ENCODE measurements at regions not wholly inside any gene's neighbourhood (a gene's known extent, or its start where the extent isn't known, plus 50 kb on each side); places are given as distances from the start of the nearest gene placed in this dataset.

DNA sequence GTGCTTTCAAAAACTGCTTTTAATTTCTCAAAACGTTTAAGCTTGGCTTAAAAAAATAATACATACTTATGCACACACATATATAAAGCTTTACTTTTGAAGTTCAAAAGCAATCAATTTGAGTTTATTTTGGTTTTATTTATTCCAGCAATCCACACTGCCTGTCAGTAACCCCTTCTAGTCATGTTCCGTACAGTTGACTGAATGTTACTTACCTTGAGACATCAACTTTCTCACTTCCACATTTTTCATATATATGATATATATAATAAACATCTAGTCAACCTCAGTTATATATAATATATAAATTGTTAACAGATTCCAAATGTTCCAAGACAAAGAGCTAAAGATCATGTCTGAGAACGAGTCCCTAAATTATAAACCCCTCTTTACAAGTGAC is 1137.3 kb upstream of the ZEB2 start:
- DNase-seq, result no peak

DNA sequence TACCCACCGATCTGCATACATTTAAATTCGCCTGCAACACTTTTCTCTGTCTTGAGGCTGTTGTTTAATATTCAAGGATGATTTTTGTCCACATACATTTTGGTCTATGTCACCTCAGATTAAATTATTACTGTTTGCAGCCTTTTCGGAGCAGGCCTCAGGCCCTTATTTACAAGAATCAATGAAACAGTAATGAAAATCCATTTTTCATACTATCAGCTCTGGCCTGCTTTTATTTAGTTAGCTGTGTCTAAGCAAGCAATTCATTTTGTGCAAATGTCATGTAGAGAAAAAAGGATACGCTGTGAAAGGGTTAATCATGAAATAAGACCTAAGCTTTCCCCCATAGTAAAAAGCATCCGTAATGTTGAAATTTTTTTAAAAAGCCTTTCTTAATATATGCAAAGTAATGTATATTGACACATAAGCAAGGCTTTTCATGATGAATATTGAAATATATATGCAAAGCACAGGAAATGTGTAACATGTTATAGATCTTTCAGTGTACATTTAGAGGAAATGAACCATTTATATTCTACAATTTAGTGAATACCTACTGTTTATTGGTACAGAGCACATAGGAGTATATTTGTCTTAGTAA is 1135.3 kb upstream of the ZEB2 start:
- no peak for DNase-seq

DNA sequence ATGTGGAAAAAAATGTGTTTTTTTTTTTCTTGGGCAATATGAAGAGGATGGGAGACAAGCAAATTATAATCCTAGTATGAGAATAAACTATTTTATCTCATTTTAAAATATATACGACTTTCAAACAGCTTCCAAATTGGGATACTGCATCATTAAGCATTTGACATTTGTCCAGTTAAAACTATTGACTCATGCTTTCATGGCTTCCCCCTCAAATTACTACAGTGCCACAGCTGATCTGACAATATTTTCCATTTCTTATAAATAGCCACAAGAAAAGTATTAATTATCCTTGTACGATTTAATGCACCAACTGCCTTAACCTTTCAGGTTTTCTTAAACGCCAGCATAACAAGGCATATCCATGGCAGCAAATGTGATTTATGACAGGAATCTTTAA is 1134.8 kb upstream of the ZEB2 start:
- DNase-seq, result peak; percentile 3

DNA sequence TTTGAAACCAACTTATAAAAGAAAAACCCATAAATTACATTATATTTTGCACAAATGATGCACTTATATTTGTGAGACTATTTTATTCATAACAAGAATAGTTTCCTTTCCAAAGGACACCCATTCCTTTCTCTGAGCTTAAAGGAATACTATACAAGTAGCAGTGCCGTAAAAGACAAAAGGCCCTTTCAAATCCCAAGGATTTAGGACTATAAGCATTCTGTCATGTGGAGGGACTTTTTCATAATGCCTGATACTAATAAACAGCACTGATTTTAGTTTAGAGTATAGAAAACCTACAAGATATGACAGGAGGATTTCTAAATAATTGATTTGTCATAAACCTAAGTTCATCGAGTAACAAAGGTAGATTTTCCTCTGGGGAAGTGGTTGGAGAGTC is 1134.2 kb upstream of the ZEB2 start:
- no peak for DNase-seq

DNA sequence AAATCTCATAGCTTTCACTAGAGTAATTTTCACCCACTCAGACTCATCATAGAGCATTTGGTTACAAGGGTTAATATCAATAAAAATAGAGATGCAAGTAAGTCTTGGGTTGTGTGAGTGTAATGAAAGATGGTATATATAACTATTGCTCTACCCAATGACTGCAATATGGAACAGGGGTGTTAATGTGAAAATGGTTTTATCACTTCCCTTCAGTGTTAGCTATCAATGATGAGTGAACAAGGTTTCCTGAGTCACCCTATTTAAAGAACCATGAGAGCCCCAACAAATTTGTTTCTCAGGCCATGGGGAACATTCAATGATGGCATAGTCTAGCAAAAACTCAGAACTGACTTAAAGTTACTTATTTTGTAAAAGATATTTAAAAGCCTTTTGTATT is 1133.6 kb upstream of the ZEB2 start:
- DNase-seq, result no peak

DNA sequence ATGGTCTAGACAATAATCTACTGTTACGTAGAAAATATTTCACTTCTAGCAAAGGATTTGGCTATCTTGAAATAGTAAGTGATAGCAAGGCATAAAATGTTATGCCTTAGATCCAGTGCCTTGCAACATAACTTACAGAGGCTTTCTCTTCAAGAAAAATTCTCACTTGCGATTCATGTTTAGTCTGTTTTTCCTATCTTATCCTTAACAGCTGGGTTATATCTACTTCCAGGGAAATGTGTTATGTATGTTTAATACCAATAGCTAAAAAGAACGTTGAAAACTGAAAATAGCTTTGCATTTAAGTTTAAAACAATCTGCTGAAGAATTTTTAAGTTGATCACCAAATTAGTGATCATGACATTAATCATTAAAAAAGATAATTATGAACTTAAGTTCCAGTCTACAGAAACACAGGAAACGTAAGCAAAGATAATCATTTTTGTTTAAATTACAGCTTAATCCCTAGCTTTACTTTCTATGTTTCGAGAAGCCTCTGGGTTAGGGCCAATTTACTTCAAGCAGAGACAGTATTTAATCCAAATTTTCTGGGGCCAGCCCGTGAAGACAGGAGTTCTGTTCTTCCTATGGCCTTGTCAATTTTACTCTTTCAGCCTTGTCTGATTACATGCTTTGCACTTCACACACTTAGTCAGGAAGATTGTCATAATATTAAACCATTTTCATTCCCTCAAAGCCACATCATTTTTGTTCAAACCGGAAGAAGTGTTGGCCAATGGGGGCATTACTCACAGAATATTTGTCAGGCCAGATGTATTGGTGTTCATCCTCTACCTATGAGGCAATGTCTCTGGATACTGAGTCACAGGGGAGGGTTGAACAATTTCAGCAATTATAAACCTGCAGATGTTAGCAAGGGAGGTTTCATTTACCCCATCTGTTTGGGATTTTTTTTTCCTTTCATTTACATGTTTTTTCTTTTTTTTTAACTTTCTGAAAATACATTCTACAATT is 1132.9 kb upstream of the ZEB2 start:
- DNase-seq, result peak; percentile 74

DNA sequence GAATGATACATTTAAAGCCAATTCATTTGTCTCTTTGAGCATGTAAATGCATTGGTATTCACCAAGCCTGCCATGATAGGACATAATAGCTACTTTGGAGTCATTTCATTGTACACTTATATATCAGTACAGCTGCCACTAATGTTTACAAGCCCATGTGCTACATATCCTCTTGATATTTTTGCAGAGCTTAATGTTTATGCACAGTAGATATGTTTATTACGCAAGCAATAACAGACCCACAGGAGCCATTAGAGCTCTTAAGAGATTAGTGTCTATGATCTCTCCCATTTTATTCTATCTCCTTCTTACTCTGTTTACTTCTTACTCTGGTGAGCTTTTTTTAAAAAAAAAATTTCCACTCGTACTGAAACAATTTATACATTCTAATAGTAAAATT is 1132.1 kb upstream of the ZEB2 start:
- DNase-seq, result no peak

DNA sequence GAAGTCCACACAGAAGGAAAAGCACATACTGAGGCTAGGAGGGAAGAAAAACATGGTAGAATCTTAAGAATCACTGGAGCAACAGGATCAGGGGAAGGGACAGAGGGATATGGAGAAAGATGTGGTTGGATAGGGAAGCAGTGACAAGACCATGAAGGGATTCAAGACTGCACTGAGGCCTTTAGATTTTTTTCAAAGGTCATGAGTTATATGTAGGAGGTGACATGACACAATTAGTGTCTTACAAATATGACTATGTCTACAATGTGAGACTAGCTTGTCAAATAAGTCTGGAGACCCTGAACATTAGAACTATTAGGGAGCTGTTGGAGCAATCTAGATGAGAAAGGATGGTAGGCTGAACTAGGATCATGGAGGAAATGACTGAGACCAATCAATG is 1130.3 kb upstream of the ZEB2 start:
- no peak for DNase-seq

DNA sequence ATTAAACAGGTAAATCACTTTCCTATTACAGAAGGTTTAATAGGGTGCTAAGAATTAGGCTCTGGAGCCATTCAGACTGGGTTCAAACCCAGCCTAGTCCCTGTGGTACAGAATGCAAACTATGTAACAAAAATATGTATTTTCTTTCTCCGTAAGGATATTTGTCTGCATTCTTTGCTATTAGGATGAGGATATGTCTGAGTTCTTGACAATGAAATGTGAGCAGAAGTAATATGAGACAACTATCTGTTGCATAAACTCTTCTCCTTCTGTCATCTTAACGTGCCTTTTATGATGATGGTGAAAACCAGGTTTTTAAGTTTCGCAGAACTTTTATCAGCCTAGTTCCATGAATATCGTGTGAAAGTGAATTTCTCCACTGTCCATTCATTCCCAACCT is 1129.1 kb upstream of the ZEB2 start:
- DNase-seq, result peak; percentile 26

DNA sequence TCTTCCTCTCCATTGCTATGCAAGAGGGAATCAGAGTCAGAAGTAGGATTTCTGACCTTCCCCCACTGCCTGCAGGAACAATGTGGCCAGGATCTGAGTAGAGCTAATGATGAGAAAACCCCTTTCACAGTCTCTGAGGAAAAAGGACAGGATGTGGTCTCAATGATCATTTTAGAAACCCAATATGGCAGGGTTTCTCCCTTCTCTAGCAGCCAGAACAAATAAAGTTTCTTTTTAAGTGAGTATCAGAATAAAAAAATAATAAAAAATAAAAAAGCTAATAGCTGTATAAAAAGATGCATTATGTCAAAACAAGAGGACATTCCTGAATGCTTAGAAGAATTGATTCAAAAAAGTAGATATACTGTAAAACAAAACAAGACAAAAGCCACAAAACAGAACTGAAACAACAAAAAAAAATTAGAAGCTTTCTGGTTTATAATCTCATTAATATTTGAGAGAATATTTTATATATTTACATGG is 1124.9 kb upstream of the ZEB2 start:
- DNase-seq, result peak; percentile 13

DNA sequence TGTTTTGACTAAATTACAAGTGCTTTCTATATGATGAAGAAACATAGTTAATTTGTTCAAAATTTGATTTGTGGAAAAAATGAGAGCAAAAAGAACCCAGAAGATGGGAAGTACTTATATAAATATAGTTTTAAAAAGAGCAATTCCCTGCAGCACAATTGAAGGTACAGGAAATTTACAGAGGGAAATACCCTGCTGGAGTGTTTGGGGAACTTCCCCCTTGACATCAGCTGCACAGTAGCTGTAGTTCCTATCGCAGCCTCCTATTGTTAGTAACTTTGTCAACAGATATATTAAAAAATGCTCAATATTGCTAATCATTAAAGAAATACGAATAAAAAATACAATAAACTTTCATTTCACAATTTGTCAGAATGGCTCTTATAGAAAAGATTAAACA is 1118.8 kb upstream of the ZEB2 start:
- no peak for DNase-seq

DNA sequence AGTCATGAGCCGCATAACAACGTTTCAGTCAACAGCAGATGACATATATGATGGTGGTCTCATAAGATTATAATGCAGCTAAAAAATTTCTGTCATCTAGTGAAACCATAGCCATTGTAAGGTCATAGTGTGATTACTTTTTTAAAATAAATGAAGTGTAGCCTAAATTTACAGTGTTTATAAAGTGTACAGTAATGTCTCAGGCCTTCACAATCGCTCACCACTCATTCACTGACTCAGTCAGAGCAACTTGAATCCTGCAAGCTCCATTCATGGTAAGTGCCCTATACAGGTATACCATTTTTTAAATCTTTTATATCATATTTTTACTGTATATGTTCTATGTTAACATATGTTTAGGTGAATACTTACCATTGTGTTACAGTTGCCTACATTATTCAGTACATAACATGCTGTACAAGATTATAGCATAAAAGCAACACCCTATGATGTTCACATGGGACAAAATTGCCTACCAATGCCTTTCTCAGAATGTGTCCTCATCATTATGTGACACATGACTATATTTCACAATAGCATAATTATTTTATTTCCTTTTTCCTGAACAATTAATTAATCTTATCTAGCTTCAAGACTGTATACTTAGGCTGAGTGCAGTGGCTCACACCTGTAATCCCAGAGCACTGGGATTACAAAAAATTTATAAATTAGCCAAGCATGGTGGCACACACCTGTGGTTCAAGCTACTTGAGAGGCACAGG is 1115.9 kb upstream of the ZEB2 start:
- peak; percentile 5 for DNase-seq

DNA sequence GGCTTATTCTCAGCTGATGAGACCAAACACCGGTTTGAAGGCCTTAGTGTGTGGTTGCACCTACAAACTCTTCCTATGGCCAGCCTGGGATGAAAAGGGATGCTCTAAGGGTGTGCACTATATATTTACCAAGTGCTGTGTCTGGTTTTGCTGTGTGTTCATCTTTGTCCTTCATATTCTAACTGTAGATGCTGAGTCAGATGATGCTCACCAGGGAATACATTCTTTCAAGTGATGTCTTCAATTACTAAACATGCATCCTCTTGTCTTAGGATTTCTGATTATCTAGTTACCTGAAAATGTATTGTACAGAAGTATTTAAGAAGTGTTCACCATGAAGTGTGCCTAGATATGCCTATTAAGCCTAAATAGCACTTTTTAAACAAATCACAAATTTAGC is 1111.6 kb upstream of the ZEB2 start:
- DNase-seq, result peak; percentile 40

DNA sequence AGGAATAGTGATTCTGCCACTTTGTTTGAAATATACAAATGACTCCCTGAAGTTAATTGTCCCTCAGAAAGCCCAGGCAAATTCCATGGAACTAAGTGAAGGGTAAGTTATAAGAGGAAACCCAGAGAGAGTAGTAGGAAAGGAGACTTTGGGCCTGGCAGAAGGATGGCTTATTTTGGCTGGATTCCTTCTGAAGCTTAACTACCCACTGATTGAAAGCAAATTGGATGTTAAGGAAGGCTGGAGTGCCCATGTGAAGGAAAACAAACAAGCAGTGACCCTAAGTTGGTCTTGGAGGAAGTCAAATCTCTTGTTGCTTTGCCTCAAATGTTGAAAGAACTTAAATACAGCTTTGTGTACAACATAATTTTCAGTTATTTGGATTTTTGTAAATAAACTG is 1106.4 kb upstream of the ZEB2 start:
- DNase-seq, result no peak

DNA sequence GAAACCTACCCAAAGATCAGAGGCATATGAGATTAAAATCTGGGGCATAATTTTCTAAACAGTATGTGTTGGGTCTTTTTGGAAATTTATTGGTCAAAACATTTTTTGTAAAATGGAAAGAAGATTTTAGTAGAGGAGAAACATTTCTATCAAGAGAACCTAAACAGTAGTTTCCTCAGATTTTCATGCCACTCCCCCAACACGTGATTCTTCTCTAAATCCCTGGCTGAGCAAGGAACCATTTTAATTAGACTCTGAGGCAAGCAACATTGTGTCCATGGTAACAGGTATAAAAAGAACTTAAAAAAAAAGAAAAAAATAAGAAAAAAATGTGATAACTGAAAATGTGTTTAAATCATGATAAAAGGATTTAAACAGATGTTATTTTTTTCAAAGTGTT is 1105.2 kb upstream of the ZEB2 start:
- DNase-seq, result no peak

DNA sequence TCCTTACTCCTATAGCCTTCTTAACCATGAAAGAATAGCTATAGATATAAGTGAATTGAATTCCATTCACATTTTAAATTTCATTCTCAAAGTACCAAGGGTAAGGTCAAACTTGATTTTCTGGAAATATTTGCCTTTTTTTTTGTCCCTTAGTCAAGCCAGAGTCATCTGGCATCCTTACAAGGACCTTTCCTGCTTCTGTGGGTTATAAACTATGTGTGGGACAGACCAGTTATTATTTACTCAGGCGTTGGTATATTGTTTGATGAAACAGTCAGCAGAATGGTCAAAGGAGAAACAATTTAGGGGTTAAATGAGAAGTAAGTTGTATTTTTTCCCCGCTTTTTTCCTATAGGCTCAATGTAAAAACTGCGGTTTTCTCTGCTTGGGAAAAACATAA is 1103.2 kb upstream of the ZEB2 start:
- peak; percentile 91 for DNase-seq

DNA sequence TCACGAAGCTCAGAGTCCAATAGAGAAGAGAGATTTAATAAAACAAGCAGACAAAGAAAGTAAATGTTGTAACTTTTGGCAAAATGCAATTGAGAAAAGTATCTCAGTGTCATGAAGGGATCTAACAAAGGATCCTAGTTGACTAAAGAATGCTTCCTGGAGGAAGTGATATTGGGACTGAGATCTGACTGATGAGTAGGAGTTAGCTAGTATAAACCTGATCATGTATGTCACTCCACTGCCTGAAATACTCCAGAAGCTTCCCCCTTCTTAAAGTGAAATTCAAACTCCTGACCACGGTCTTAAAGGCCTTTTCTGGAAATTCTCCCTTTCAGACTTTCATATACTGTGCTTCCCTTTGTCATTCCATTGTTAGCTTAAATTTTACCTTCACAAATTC is 1102.4 kb upstream of the ZEB2 start:
- no peak for DNase-seq

DNA sequence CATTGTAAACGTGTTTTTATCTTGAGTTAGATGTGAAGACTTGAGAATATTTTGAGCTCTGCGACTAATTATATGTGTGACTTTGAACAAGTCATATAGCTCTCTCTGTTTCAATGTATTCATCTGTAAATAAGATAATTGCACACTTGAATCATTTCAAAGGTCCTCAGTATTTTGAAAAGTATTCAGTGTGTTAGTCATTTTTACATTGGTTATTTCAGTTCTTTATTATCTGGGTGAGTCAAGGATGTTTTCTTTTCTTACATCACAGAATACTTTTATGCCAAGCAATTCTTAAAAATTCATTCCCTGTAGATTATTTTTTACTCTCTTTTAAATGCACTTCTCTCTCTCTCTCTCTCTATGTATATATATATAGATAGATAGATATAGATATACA is 1098.0 kb upstream of the ZEB2 start:
- DNase-seq, result peak; percentile 82

DNA sequence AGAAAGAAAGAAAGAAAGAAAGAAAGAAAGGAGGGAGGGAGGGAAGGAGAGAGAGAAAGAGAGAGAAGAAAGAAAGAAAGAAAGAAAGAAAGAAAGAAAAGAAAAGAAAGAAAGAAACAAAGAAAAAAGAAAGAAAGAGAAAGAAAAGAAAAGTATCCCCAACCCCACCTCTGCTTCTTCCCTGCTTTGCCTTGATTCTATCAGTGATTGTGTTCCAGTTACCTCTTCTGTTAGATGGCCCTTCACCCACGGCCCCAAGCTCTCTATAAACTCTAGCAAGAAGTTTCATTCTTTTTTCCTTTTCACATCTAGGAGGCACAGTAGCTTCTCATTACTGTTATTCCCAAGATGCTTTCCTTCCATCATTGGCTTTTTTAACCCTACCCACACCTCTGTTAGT is 1097.5 kb upstream of the ZEB2 start:
- no peak for DNase-seq

DNA sequence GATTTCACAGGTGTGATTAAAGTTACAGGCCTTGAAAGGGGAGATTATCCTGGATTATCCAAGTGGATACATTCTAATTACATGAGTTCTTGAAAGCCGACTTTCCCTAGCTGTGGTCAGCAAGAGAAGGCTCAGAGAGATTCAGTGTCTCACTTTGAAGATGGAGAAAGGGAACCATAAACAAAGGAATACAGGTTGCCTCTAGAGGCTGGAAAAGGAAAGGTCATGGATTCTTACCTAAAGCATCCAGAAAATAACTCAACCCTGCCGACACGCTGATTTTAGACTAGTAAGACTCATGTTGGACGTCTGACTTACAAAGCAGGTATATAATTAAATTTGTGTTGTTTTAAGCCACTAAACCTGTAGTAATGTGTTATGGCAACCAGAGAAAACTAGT is 1095.7 kb upstream of the ZEB2 start:
- no peak for DNase-seq

DNA sequence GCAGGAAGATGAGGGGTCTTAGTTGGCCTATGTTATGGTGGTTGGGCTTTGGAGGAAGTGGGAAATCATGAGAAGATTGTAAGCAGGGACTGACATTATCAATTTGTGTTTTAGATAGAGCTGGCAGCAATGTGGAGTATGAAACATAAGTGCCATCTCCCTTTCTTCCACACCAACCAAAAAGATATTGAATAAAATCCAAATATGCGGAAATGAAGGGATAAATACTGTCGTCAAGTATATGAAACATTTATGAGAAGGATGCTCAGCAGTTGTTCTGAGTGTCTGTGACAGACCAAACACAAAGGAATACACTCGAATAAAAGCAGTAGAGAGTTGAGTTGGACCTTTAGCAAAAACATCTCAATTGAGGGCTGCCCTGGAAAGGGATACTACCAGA is 1090.0 kb upstream of the ZEB2 start:
- DNase-seq, result no peak

DNA sequence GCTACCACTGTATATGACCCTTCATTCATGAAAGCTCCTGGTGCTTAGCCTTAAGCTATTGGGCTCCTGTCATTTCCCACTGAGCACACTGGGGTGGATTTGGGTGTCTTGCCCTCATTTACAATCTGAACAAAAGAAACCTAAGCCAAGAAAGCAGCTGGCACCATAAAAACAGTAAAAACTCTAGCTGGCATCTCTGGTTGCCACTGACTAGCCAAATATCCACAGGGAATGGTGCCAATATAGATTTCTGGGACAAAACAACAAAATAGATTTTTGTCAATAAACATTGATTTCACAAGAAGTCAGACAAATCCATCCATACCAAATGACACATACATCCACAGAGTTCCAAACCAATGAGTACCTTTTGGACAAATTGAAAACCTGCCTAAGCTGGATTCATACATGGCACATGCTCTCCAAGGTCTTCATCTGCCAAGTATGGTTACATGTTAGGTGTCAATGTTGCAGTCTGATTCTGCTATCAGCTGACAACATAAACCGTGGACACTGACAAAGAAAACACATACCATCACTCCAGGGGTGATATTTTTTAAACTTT is 1081.5 kb upstream of the ZEB2 start:
- peak; percentile 27 for DNase-seq

DNA sequence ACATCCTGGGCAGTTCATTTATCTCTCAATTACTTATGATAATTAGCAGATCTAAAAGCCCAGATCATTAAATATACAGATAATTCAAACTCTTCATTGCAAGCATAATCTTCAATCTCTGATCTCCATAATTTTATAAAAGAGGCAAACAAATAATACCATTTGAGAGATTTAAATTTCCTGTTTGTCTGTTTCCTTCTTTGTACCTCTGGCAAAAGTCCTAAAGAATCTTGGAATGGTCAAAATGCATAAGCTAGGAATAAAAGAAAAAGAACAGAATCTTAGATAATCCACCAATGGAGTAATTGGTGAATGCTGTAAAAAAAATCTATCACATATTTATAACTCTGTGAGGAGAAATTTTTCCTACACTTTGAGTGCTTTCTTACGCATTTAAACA is 1080.9 kb upstream of the ZEB2 start:
- DNase-seq, result no peak
